ENCODE measurements at regions not wholly inside any gene's neighbourhood (a gene's known extent, or its start where the extent isn't known, plus 50 kb on each side); places are given as distances from the start of the nearest gene placed in this dataset.

GRCh38 chr6:50922579-50923525, 104.2 kb downstream of the TFAP2B start:
- H3K4me3 ChIP-seq (ENCODE audit: low read depth, low read length), result no peak overlapping the region
- DNase-seq (ENCODE audit: low read depth), result no peak
- TF ChIP-seq, protein P1, sequence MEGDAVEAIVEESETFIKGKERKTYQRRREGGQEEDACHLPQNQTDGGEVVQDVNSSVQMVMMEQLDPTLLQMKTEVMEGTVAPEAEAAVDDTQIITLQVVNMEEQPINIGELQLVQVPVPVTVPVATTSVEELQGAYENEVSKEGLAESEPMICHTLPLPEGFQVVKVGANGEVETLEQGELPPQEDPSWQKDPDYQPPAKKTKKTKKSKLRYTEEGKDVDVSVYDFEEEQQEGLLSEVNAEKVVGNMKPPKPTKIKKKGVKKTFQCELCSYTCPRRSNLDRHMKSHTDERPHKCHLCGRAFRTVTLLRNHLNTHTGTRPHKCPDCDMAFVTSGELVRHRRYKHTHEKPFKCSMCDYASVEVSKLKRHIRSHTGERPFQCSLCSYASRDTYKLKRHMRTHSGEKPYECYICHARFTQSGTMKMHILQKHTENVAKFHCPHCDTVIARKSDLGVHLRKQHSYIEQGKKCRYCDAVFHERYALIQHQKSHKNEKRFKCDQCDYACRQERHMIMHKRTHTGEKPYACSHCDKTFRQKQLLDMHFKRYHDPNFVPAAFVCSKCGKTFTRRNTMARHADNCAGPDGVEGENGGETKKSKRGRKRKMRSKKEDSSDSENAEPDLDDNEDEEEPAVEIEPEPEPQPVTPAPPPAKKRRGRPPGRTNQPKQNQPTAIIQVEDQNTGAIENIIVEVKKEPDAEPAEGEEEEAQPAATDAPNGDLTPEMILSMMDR (IDR thresholded peaks at IDR 0.05; ENCODE audit: control insufficient read depth, extremely low read depth, insufficient read depth), result no peak

GRCh38 chr6:50924758-50925157, 106.1 kb downstream of the TFAP2B start:
- no peak overlapping the region for H3K4me3 ChIP-seq (ENCODE audit: low read depth, low read length)
- DNase-seq (ENCODE audit: low read depth), result no peak
- TF ChIP-seq, protein P1 (IDR thresholded peaks at IDR 0.05; ENCODE audit: control insufficient read depth, extremely low read depth, insufficient read depth), result no peak

DNA sequence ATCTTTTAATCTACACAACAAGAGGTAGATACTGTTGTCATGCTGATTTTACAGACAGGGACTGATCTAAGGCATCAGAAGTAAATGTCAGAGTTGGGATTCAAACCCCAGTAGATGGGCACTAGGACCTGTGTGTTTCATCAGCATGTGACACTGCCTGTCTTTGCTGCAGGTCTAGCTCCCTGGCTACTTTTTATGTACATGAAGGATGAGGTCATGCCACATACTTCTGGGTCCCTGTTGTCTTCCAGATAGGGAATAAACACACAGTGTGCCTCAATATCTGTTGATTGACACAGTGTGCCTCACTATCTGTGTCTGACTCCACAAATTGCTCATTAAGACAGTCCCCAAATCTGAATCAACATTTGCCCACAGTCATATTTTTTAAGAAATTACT, 106.9 kb downstream of the TFAP2B start:
- DNase-seq (ENCODE audit: low read depth), result no peak
- TF ChIP-seq, protein P1 (IDR thresholded peaks at IDR 0.05; ENCODE audit: control insufficient read depth, extremely low read depth, insufficient read depth), result no peak
- no peak overlapping the region for H3K4me3 ChIP-seq (ENCODE audit: low read depth, low read length)

DNA sequence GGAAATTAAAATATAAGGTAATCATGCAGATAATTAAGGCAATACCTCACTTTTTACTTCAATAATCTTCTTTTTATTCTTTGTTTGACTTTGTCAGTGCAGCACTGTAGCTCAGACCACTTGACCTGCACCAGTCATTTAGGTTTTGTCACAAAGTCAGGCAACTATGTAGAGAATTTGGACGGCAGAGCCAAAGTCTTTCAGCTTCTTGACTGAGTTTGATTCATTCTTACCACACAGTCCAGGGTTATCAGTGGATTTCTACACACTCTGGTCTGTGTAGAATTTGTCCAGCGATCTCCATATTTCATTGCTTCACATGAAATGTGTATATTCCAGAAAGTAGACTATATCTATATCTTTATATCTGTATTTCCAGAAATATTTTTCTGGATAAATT, 107.3 kb downstream of the TFAP2B start:
- no peak for DNase-seq (ENCODE audit: low read depth)
- TF ChIP-seq, protein P1 (IDR thresholded peaks at IDR 0.05; ENCODE audit: control insufficient read depth, extremely low read depth, insufficient read depth), result no peak
- H3K4me3 ChIP-seq (ENCODE audit: low read depth, low read length), result no peak overlapping the region

- no peak overlapping the region for H3K4me3 ChIP-seq (ENCODE audit: low read depth, low read length)
- DNase-seq (ENCODE audit: low read depth), result no peak
- TF ChIP-seq, protein P1 (IDR thresholded peaks at IDR 0.05; ENCODE audit: control insufficient read depth, extremely low read depth, insufficient read depth), result no peak
Observed at GRCh38 chr6:50927800-50928199, 109.1 kb downstream of the TFAP2B start.

DNA sequence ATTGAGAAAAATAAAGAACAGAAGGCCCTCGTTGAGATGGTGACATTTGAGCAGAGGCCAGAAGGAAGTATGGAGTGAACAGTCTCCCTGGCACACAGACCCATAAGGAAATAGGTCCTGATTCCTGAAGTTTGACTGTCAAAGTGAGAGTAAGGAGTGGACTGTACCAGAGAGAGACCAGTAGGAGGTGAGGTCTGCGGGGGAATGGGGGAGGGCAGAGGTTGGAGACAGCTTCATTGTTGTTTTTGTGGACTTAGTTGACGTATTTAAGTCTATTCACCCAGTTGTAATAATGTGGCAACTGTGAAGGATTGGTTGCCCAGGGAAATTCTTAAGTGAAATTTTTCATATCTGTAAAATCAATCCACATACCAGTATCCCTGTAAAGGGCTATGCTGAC, 110.7 kb downstream of the TFAP2B start:
- TF ChIP-seq, protein P1 (IDR thresholded peaks at IDR 0.05; ENCODE audit: control insufficient read depth, extremely low read depth, insufficient read depth), result no peak
- no peak for DNase-seq (ENCODE audit: low read depth)
- no peak overlapping the region for H3K4me3 ChIP-seq (ENCODE audit: low read depth, low read length)
